IPS-18c (cell line): ENCODE measurements at regions not wholly inside any gene's neighbourhood (a gene's known extent, or its start where the extent isn't known, plus 50 kb on each side); places are given as distances from the start of the nearest gene placed in this dataset.

Experiments used
- H3K4me3 ChIP-seq: 2 replicates; pipeline ENCODE4 v1.7.0; 2013; ENCODE audit warnings: low read depth, mild to moderate bottlenecking, low read length, moderate library complexity; ENCODE audit not compliant: insufficient read depth
- H3K9me3 ChIP-seq: one replicate; pipeline ENCODE4 v1.6.1; 2013; ENCODE audit warnings: mild to moderate bottlenecking, low read length, moderate library complexity; ENCODE audit not compliant: control insufficient read depth, insufficient read depth

DNA sequence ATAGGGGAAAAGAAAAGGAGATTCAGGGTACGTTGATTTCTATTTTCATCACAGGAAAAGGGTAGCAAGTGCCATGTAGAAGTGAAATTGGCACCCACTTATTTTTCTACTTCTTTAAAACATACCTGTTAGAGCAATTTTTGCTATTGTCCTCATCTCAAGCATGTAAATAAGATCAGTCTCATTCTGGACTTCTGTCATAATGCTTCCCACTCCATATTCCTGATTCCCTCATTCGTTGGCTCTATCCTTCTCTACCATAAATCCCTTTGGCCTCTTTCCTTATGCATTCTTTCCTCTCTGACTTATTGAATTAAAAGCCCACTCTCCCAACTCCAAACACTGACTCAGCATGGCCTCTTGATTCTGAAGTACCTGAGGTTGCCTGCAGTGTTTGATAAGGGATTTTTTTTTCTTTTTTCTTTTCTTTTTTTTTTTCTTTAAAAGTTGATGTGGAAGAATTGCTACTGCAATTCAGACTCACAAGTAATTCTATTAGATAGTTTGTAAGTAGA, 465.7 kb downstream of the SLITRK6 start:
- Histone ChIP-seq H3K4me3 (no peak overlapping the region), H3K9me3 (no peaks in the 10 kb centered on the region)

DNA sequence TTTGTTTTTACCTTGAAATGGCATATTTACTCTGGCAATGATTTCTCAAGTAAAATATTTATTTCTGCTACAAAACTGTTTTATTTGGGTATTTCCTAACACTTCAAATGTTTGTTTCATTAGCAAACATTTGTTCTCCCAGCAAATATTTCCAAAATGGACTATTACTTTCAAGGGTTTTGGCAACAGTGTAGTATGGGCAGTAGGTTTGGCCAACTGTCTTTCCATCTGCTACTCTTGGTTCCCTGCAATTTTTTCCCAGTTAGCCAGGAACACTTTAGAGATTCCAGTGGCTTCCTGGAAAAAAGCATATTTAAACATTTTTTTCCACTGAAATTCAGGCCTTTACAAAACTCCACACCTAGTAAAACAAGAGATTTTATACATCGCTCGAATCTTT, 466.6 kb downstream of the SLITRK6 start:
- Histone ChIP-seq H3K9me3 (no peaks in the 10 kb centered on the region), H3K4me3 (no peak overlapping the region)

DNA sequence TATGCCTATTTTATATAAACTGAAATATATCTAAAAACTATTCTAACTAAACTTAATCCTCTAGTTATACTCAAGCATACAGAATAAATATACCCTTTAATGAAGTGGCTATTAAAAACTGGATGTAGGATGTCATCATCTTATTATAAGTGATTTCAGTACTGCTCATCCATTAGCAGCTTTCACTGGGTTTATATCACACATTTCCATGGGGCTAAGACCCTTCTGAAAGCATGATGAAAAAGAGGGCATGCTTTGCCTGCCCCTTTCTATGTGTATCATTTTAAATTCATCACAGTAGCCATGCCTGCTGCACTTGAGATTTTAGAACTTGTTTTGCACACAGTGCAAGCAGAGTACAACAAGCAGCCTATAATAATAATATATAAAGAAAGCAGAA, 477.5 kb downstream of the SLITRK6 start:
- Histone ChIP-seq H3K9me3 (no peaks in the 10 kb centered on the region), H3K4me3 (no peak overlapping the region)

DNA sequence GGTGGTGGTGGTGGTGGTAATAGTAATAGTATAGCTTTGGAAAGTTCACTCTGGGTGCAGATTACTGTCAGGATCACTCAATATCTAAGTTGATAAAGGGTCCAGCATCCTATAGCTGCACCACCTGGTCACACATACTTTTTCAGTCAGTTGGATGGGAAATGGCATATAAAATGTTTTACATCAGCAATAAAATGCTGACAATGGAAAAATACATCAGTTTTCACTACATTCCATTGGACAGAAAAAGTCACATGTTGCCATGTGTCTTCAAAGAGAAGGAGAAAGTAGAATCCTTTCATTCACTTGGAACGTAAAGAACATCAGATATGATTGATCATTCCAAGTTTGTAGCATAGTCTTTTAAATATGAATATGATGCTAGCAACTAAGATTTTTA, 481.4 kb downstream of the SLITRK6 start:
- Histone ChIP-seq H3K4me3 (no peak overlapping the region), H3K9me3 (no peaks in the 10 kb centered on the region)

DNA sequence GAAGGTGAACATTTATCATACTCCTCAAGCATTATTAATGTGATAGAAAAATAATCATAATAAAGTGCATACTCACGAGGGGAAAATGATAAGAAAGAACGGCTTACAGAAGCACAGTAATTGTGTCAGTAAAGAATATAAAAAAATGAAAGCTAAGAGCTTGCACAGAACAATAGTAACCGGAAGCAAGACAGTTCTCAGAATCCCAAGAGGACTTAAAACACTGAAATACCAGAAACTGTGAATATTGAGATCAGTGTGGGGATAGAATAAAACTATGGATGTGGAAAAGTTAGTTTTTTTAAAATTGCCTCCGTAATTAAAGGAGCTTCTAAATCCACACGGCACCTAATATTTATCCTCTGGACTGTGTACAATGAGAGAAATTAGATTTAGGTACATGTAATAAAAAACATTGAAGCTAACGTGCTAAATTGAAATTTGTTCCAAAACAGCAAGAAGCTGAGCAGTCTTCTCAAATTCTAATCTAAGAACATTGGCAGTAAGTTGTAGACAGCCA, 482.7 kb downstream of the SLITRK6 start:
- Histone ChIP-seq H3K9me3 (no peaks in the 10 kb centered on the region), H3K4me3 (no peak overlapping the region)

DNA sequence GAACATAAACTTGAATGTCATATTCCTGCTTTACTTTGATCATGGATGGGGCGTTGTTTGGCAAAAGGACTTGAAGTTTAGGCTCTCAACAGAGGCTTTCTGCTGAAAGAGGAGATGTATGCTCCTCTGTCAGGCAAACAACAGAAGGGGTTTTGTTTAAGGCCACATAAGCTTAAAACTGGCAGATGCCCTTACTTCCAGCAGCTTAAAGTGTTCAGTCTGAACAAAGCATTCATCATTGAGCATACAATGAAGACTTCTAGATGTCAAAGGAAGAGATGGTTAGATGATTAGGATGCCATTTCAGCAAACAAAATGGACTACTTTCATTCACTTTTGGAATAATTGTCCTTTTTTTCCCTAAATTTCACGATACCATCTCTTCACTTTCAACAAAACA, 484.5 kb downstream of the SLITRK6 start:
- no peak overlapping the region for H3K4me3 ChIP-seq

DNA sequence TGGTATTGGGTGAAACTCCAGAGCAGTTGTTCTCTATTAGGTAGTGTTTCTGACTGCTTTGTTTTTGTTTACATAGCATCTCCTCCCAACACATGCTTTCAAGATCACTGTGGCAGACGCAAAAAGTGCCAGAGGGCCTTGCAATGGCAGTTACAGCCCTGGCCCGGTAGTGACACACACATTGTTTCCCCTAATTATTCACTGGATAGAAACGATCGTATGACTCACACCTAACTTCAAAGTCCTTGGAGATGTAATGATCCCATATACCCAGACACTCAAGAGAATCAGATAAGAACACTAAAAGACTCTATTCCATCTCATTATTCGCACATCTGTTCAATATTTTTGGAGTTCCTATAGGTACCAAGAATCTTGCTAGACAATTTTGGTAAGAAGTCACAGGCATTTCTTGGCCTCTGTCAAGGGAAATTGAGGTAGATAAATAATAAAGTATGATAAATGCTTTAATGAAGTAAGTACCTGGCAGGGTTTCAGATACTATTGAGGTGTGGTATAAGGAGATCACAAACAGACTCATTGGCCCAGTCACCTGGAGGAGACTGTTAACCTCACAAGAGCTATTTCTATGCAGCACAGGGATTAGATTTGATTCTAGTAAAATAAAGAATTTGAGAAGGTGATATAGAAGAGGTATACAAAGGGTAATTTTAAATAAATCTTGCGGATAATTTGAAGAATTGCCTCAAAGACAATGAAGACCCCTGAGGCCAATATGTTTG, 485.3 kb downstream of the SLITRK6 start:
- no peak overlapping the region for H3K4me3 ChIP-seq

More for the DNA sequence above, 484.5 kb downstream of the SLITRK6 start:
- no peaks in the 10 kb centered on the region for H3K9me3 ChIP-seq

DNA sequence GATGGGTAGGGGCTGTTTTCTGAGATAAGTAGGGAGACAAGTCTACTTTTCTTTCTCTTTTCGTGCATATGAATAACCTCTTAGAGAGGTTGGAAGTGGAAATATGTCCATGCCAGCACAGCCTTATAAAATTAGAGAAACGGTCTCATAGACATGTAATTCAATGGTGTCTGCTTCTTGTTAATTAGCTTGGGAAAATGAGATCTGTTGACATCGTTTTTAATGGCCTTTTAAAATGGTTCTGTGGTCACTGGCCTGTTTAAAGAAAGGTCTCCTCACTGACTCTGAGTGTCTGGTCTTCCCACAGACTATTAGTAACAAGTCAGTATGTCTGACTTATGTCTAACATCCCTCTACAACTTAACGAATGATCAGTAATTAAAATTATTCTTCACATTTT, 487.1 kb downstream of the SLITRK6 start:
- Histone ChIP-seq H3K9me3 (no peaks in the 10 kb centered on the region), H3K4me3 (no peak overlapping the region)

More for the DNA sequence above, 485.3 kb downstream of the SLITRK6 start:
- H3K9me3 ChIP-seq: no peaks in the 10 kb centered on the region

DNA sequence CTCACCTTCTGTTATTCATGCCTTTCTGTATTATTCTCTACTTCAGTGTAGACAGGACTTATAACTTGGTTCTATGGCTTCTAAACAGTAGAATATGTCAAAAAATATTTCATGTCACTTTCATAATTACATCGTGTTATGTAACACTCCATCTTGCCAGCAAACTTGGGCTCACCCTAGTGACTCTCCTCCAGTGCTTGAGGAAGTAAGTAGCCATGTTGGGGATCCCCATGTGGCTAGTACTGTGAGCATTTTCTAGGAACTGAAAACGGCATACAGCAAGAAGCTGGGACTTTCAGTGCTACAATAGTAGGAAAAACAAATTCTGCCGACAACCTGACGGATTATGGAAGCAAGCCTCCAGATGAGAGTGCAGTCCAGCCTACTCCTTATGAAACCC, 495.6 kb downstream of the SLITRK6 start:
- Histone ChIP-seq H3K4me3 (no peak overlapping the region), H3K9me3 (no peaks in the 10 kb centered on the region)

DNA sequence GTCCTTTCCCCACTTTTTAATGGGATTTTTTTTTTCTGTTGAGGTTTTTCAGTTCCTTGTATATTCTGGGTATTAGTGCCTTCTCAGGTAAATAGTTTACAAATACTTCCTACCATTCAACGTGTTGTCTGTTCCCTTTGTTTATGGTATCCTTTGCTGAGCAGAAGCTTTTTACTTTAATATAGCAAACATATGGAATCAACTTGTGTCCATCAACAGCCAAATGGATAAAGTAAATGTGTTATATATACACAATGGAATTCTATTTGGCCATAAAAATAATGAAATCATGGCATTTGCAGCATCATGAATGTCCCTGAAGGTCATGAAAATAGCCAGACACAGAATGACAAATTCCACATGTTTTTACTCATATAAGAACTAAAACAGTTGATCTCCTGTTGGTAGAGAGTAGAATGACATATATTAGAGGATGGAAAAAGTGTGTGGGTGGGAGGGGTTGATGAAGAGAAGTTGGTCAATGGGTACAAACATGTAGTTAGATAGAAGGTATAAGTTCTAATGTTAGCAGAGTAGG, 500.8 kb downstream of the SLITRK6 start:
- Histone ChIP-seq H3K9me3 (no peaks in the 10 kb centered on the region), H3K4me3 (no peak overlapping the region)

DNA sequence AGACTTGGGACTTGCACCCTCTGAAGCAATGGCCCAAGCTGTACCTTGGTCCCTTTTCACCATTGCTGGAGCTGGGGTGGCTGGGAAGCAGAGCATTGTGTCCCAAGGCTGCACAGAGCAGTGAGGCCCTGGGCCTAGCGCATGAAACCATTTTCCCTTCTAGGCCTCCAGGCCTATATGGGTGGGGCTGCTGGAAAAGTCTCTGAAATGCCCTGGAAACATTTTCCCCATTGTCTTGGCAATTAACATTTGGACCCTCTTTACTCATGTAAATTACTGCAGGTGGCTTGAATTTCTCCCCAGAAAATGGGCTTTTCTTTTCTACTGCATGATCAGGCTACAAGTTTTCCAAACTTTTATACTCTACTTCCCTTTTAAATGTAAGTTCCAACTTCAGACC, 510.5 kb downstream of the SLITRK6 start:
- Histone ChIP-seq H3K9me3 (no peaks in the 10 kb centered on the region), H3K4me3 (no peak overlapping the region)

DNA sequence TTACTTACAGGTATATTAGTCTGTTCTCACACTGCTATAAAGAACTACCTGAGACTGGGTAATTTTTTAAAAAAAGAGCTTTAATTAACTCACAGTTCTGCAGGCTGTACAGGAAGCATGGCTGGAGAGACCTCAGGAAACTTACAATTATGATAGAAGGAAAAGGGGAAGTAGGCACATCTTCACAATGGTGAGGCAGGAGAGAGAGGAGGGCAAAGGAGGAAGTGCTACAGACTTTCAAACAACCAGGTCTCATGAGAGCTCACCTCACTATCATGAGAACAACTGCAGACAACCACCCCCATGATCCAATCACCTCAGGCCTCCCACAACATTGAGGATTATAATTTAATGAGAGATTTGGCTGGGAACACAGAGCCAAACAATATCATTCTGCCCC, 511.7 kb downstream of the SLITRK6 start:
- Histone ChIP-seq H3K9me3 (no peaks in the 10 kb centered on the region), H3K4me3 (no peak overlapping the region; the same call in 1 of the 2 replicates)

DNA sequence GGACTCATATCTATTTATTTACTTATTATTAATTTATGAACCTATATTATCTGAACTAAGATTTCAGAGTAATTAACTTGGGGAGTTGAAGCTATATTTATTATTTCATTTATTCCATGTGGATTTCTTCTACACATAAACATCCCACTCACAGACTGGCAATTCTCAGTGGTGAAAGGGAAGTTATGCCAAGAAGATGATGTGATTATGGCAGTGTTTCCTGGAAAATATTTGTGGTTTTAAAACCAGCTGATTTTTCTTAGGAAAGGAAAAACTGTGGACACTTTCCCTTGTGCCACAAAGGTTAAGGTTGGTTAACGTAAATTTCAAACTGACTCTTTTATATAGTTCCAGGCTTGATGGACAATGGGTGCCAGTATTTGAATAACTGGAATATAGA, 513.1 kb downstream of the SLITRK6 start:
- no peaks in the 10 kb centered on the region for H3K9me3 ChIP-seq
- H3K4me3 ChIP-seq: no peak overlapping the region

DNA sequence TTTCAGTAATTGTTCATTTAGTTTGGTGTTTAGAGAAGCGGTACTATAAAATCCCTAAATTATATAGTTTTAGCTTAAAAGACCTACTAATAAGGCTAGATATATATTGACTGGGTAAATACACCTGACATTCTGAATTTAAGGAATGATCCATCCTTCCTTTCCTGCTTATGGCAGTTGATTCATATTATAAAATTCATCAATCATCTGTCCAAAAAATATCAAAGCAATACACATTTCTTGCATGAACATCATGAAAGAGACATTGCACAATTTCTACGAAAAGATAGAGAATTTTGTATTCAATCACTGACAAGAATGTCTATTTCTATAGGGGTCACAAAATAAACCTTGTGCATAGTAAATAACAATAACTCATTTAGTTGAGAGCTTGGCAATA, 514.9 kb downstream of the SLITRK6 start:
- Histone ChIP-seq H3K4me3 (no peak overlapping the region), H3K9me3 (no peaks in the 10 kb centered on the region)

DNA sequence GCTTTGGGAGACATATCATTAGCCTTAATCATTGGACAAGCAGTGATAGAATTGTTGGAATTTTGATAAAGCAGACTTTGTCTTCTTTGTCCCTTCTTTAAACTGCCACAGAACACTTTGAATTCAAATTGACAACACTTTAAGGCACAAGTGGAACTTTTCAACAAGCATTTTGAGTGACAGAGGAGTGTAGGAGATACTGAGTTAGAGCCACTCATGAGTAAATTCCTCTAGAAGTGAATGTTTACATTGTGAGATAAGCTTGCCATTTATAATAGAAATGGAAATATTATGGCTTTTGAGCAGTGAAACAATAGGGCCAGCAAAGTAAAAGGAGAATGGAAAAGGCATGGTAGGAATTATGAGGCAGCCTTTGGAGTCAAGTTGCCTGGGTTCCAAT, 515.8 kb downstream of the SLITRK6 start:
- H3K9me3 ChIP-seq: no peaks in the 10 kb centered on the region
- H3K4me3 ChIP-seq: no peak overlapping the region

DNA sequence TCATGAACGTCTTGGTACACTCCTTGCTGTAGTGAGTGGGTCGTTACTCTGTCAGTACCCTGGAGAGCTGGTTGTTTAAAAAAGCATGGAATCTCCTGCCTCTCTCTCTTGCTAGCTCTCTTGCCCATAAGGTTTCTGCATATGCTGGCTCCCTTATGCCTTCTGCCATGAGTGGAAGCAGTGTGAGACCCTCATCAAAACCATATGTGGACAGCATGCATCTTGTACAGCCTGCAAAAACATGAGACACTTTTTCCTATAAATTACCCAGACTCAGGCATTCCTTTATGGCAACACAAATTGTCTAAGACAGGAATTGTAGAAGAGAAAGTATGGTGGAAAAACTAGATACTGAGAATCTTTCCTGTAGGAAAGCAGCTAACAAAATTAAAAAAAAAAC, 516.3 kb downstream of the SLITRK6 start:
- Histone ChIP-seq H3K9me3 (no peaks in the 10 kb centered on the region), H3K4me3 (no peak overlapping the region)

DNA sequence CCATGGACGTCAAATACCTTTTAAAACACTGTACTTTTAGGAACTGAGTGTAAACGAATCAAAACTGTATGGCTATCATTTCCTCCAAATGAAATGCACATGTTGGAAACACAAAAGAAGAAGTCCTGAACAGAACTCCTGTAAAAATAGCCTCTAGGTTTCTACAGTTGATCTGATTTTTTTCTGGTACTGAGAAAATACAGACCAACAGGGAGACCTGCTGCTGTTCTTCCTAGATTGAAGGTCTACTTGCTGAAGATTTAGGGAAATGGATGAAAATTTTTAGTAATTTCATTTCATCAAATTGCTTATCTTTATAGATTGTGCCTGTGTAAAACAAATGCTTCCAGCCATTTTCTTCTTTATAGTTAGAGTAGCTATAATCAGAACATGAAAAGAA, 520.4 kb downstream of the SLITRK6 start:
- H3K4me3 ChIP-seq: no peak overlapping the region
- no peaks in the 10 kb centered on the region for H3K9me3 ChIP-seq

DNA sequence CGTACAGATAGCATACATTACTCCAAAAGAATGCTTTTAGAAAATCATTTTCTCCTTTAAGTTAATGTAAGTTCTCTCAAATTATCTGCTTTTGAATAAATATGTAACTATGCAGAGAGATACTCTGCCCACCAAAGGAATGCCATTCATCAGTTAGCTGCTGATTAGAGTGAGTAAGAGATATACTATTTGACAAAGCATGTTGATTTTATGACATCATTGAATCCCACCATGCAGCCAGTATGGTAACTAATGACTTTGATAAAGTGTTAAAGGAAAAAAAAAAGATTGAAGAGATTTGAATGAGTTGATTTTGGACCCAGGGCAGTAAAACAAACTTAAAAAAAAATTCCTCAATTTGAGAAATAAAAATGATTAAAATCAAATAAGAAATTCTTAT, 521.5 kb downstream of the SLITRK6 start:
- no peak overlapping the region for H3K4me3 ChIP-seq
- no peaks in the 10 kb centered on the region for H3K9me3 ChIP-seq
